Adrenal gland (tissue), 9 donors: ENCODE measurements at regions not wholly inside any gene's neighbourhood (a gene's known extent, or its start where the extent isn't known, plus 50 kb on each side); places are given as distances from the start of the nearest gene placed in this dataset.

Experiments
- DNase-seq, 7 donors: peaks; one replicate each; pipeline ENCODE4 v3.0.0-alpha.2; 2019 to 2020
- H3K27ac ChIP-seq, 5 donors: fragments of 200-600 bp; sonication (generic) in 4 of 5; 1 replicate in 3 of 5; 2 replicates in 2 of 5; pipeline versions ENCODE4 v1.5.1 to v1.8.0; 2016 to 2020; ENCODE audit warnings: mild to moderate bottlenecking in 1 of 5
- H3K27me3 ChIP-seq: fragments of 200-600 bp; 2 replicates; pipeline ENCODE4 v1.8.0; 2021
- H3K36me3 ChIP-seq, 2 donors: fragments of 200-600 bp; replicated peaks in 1 of 2; 1 replicate in 1 of 2; 2 replicates in 1 of 2; pipeline versions ENCODE4 v1.5.1 to v1.8.0; 2018 to 2022
- H3K4me1 ChIP-seq, 2 donors: fragments of 200-600 bp; replicated peaks in 1 of 2; 1 replicate in 1 of 2; 2 replicates in 1 of 2; pipeline versions ENCODE4 v1.5.1 to v1.8.0; 2018 to 2021
- H3K4me3 ChIP-seq, 4 donors: fragments of 200-600 bp; sonication (generic) in 3 of 4; one replicate each; pipeline ENCODE4 v1.5.1; 2016 to 2018
- H3K9me3 ChIP-seq, 3 donors: fragments of 200-600 bp; sonication (generic) in 1 of 3; replicated peaks in 1 of 3; 1 replicate in 2 of 3; 2 replicates in 1 of 3; pipeline versions ENCODE4 v1.5.1 to v1.8.0; 2016 to 2021
- POLR2A ChIP-seq, 2 donors: fragments of 450-650 bp; IDR thresholded peaks; one replicate each; pipeline ENCODE4 v1.6.1; 2017; ENCODE audit warnings: antibody characterized with exemption in 2 of 2, mild to moderate bottlenecking in 2 of 2, moderate library complexity in 1 of 2
- WGBS, 4 donors: extraction: QIAGEN DNeasy Blood & Tissue Kit in 2 of 4; methylation state at CpG; one replicate each; pipeline versions ENCODE4 v1.1.5 to v1.1.7; 2013 to 2017; 5-methylcytosine and 5-hydroxymethylcytosine counted together
- intact Hi-C, 2 donors: fragments of 100-400 bp; cut with DNase I; formaldehyde crosslinking; loops; one replicate each; pipeline versions ENCODE4 v1.14.1 to v1.15.0; 2022 to 2023
- TF ChIP-seq, protein P1 (sequence below), 6 experiments: fragments of 450-650 bp in 4 of 6; fragments of 200-600 bp in 2 of 6; sonication (generic) in 1 of 6; IDR thresholded peaks; 1 replicate in 5 of 6; 2 replicates in 1 of 6; pipeline versions ENCODE4 v1.5.1 to v1.8.0; 2016 to 2021; ENCODE audit warnings: antibody characterized with exemption in 6 of 6, mild to moderate bottlenecking in 2 of 6, moderate library complexity in 1 of 6
- donor health status: healthy with polysubstance abuse.
- donor health status: Bipolar disorder and iron deficiency.
- donor health status: DM: yes; HTN: yes; CAD: no.
- donor health status: DM: no; HTN: no; CAD: no.
- donor health status: DM: no; HTN: no; CAD: no.

DNA sequence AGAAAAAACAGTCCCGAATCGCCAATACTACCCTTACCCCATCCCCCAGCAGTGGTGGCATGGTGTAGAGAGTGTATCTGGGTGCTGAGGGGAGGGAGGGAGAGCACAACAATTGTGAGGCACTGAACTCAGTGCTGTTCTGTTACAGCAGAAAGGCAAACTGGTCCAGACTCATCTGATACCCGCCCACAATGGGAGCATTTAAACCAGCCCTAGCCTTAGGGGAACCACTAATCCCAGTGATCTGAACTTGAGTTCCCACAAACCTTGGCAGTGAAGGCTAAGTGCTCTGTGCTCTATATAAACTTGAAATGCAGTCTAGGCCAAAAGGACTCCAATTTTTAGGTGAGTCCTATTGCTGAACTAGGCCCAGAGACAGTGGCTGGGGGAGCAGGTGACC is 666.4 kb upstream of the PTCHD4 start:
- no peaks in the 10 kb centered on the region for H3K36me3 ChIP-seq
- no peaks in the 10 kb centered on the region for H3K4me1 ChIP-seq
- intact Hi-C loops, result no loop called here
- H3K27me3 ChIP-seq, result no peaks in the 10 kb centered on the region
- WGBS, 4 donors, result 63 to 88% (median 73%) methylated on average over 3 of the region's 3 CpGs
- TF ChIP-seq, protein P1, sequence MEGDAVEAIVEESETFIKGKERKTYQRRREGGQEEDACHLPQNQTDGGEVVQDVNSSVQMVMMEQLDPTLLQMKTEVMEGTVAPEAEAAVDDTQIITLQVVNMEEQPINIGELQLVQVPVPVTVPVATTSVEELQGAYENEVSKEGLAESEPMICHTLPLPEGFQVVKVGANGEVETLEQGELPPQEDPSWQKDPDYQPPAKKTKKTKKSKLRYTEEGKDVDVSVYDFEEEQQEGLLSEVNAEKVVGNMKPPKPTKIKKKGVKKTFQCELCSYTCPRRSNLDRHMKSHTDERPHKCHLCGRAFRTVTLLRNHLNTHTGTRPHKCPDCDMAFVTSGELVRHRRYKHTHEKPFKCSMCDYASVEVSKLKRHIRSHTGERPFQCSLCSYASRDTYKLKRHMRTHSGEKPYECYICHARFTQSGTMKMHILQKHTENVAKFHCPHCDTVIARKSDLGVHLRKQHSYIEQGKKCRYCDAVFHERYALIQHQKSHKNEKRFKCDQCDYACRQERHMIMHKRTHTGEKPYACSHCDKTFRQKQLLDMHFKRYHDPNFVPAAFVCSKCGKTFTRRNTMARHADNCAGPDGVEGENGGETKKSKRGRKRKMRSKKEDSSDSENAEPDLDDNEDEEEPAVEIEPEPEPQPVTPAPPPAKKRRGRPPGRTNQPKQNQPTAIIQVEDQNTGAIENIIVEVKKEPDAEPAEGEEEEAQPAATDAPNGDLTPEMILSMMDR (IDR thresholded peaks at IDR 0.05), result no peak
- TF ChIP-seq POLR2A (IDR thresholded peaks at IDR 0.05), result no peak
- DNase-seq, result no peak
- H3K9me3 ChIP-seq, result no peaks in the 10 kb centered on the region
- H3K27ac ChIP-seq, result no peak overlapping the region
- no peak overlapping the region for H3K4me3 ChIP-seq

- no peaks in the 10 kb centered on the region for H3K9me3 ChIP-seq
- intact Hi-C loops, result no loop called here
- H3K4me3 ChIP-seq, result no peak overlapping the region
- H3K27me3 ChIP-seq, result no peaks in the 10 kb centered on the region
- WGBS, 4 donors, result 34 to 41% (median 37%) methylated on average over 3 of the region's 3 CpGs
- TF ChIP-seq, protein P1 (IDR thresholded peaks at IDR 0.05), result no peak
- no peak for TF ChIP-seq POLR2A (IDR thresholded peaks at IDR 0.05)
- no peaks in the 10 kb centered on the region for H3K36me3 ChIP-seq
- no peak overlapping the region for H3K27ac ChIP-seq
- DNase-seq, result no peak
- H3K4me1 ChIP-seq, result no peaks in the 10 kb centered on the region
Measured at GRCh38 chr6:48775157-48775556, 664.2 kb upstream of the PTCHD4 start.

GRCh38 chr6:48774276-48774675 is 663.3 kb upstream of the PTCHD4 start:
- H3K9me3 ChIP-seq, result no peaks in the 10 kb centered on the region
- H3K27ac ChIP-seq, result no peak overlapping the region
- no peaks in the 10 kb centered on the region for H3K36me3 ChIP-seq
- no peaks in the 10 kb centered on the region for H3K4me1 ChIP-seq
- TF ChIP-seq, protein P1 (IDR thresholded peaks at IDR 0.05), result no peak
- TF ChIP-seq POLR2A (IDR thresholded peaks at IDR 0.05), result no peak
- H3K4me3 ChIP-seq, result no peak overlapping the region
- no peak for DNase-seq
- intact Hi-C loops, result no loop called here
- 62 to 91% (median 72%) methylated on average over 1 of the region's 1 CpG for WGBS, 4 donors
- no peaks in the 10 kb centered on the region for H3K27me3 ChIP-seq

DNA sequence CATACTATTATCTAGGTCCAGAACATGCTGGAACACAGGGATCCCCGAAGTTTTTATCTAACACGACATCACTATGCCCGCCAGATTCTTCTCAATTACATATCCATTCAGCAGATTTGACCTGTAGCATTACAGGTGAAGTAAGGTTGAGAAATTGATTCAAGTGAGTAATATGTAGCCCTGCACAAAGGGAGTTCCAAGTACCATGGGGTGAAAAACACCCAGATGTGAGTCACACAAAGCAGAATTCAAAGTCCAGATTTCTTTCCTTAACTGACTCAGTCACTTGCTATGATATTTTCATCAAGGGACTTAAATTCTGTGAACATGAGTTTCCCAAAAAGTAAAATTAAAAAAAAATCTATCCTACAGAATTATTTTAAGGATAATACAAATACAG is 655.4 kb upstream of the PTCHD4 start:
- no peak for DNase-seq
- H3K27ac ChIP-seq, result no peak overlapping the region
- peaks cover 0 to 5% (median 0%) of the 10 kb centered on the region in 3 donors for H3K9me3 ChIP-seq
- no peak overlapping the region for H3K4me3 ChIP-seq
- H3K4me1 ChIP-seq, result no peaks in the 10 kb centered on the region
- intact Hi-C loops, result loop anchor here (10.0 kb wide), 2 partner anchors 972 to 982 kb away; partner anchors contain the start of gene OPN5 (in 1 of the 2)
- no peaks in the 10 kb centered on the region for H3K27me3 ChIP-seq
- TF ChIP-seq, protein P1 (IDR thresholded peaks at IDR 0.05), result no peak
- no peak for TF ChIP-seq POLR2A (IDR thresholded peaks at IDR 0.05)
- 41 to 63% (median 58%) methylated on average over 3 of the region's 3 CpGs for WGBS, 4 donors
- no peaks in the 10 kb centered on the region for H3K36me3 ChIP-seq
